MM.1S (cell line): ENCODE measurements at regions not wholly inside any gene's neighbourhood (a gene's known extent, or its start where the extent isn't known, plus 50 kb on each side); places are given as distances from the start of the nearest gene placed in this dataset.

Experiments
- DNase-seq: peaks from one replicate; pipeline ENCODE4 v3.0.0-alpha.2; 2015
- H2AFZ ChIP-seq: fragments of 300-600 bp; sonication (generic); 2 replicates; pipeline ENCODE4 v1.6.0; 2016; ENCODE audit warnings: antibody characterized with exemption, low read length
- H3F3A ChIP-seq: fragments of 300-600 bp; sonication (generic); 2 replicates; pipeline ENCODE4 v1.6.1; 2016; ENCODE audit warnings: mild to moderate bottlenecking, antibody characterized with exemption, low read length, moderate library complexity, mixed read lengths; ENCODE audit not compliant: insufficient read depth
- H3K27ac ChIP-seq: fragments of 300-600 bp; sonication (generic); 2 replicates; pipeline ENCODE4 v1.5.1; 2016; ENCODE audit warnings: mild to moderate bottlenecking, low read length
- H3K27me3 ChIP-seq: fragments of 300-600 bp; sonication (generic); replicated peaks from 2 replicates; pipeline ENCODE4 v1.6.0; 2016; ENCODE audit warnings: low read length; ENCODE audit not compliant: insufficient read depth
- H3K36me3 ChIP-seq: fragments of 300-600 bp; sonication (generic); replicated peaks from 2 replicates; pipeline ENCODE4 v1.6.1; 2016; ENCODE audit warnings: mild to moderate bottlenecking, low read length, mixed read lengths; ENCODE audit not compliant: insufficient read depth
- H3K4me1 ChIP-seq: fragments of 300-600 bp; sonication (generic); 2 replicates; pipeline ENCODE4 v1.6.1; 2016; ENCODE audit warnings: low read length, mixed read lengths
- H3K4me2 ChIP-seq: fragments of 300-600 bp; sonication (generic); 2 replicates; pipeline ENCODE4 v1.6.0; 2016; ENCODE audit warnings: low read depth, low read length
- H3K4me3 ChIP-seq: fragments of 300-600 bp; sonication (generic); 2 replicates; pipeline ENCODE4 v1.5.1; 2016; ENCODE audit warnings: low read length, mixed read lengths
- H3K79me2 ChIP-seq: fragments of 300-600 bp; sonication (generic); 2 replicates; pipeline ENCODE4 v1.6.1; 2016; ENCODE audit warnings: mixed run types, low read length, mixed read lengths
- H3K9ac ChIP-seq: fragments of 300-600 bp; sonication (generic); 2 replicates; pipeline ENCODE4 v1.6.1; 2016; ENCODE audit warnings: low read length, mixed read lengths
- H3K9me2 ChIP-seq: fragments of 300-600 bp; sonication (generic); replicated peaks from 2 replicates; pipeline ENCODE4 v1.6.1; 2016; ENCODE audit warnings: mild to moderate bottlenecking, low read length, mixed read lengths; ENCODE audit not compliant: insufficient read depth
- H3K9me3 ChIP-seq: fragments of 300-600 bp; sonication (generic); replicated peaks from 2 replicates; pipeline ENCODE4 v1.6.1; 2016; ENCODE audit warnings: mild to moderate bottlenecking, low read length, mixed read lengths; ENCODE audit not compliant: insufficient read depth
- H4K20me1 ChIP-seq: fragments of 300-600 bp; sonication (generic); 2 replicates; pipeline ENCODE4 v1.6.1; 2016; ENCODE audit warnings: mild to moderate bottlenecking, low read length, moderate library complexity, mixed read lengths; ENCODE audit not compliant: insufficient read depth
- CTCF ChIP-seq: fragments of 300-600 bp; sonication (generic); IDR thresholded peaks from 2 replicates; pipeline ENCODE4 v1.5.1; 2016; ENCODE audit warnings: antibody characterized with exemption, low read length, mixed read lengths
- EZH2 ChIP-seq: fragments of 300-600 bp; sonication (generic); optimal IDR thresholded peaks from 2 replicates; pipeline ENCODE3; 2017; ENCODE audit warnings: low read depth, mild to moderate bottlenecking, antibody characterized with exemption, low read length, mixed read lengths
- EZH2phosphoT487 ChIP-seq: fragments of 300-600 bp; sonication (generic); IDR thresholded peaks from 2 replicates; pipeline ENCODE4 v1.6.1; 2018; ENCODE audit warnings: antibody characterized with exemption, low read length

DNA sequence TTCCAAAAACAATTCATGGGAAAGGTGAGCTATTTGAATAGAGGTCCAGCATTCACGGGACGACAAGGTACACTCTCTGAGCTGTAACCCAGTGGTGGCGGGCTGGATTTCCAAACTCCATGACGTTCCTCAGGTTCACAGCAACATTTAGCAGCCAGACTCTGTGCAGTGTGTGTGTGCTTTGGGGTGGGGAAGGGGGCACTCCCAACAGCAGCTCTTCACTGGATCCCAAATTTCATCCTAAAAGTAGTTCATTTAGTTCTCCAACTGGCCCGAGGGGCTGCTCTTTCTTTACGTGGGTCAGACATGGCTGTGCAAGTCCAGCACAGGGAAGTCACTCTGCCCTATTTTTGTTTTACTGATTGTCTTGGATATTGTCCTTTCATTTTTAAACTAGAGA is 98.0 kb upstream of the IRX2 start:
- no peak for TF ChIP-seq EZH2
- TF ChIP-seq CTCF = no peak
- no peak for TF ChIP-seq EZH2phosphoT487
- no peak overlapping the region for H3K4me3 ChIP-seq
- no peaks in the 10 kb centered on the region for H3K9me2 ChIP-seq
- H3K4me1 ChIP-seq = peaks cover 6% of the 10 kb centered on the region; the same call in 1 of the 2 replicates
- no peak overlapping the region for H2AFZ ChIP-seq
- H3K4me2 ChIP-seq = no peak overlapping the region
- no peaks in the 10 kb centered on the region for H4K20me1 ChIP-seq
- H3K9me3 ChIP-seq = no peaks in the 10 kb centered on the region
- no peaks in the 10 kb centered on the region for H3K36me3 ChIP-seq
- no peak overlapping the region for H3K9ac ChIP-seq
- no peaks in the 10 kb centered on the region for H3K27me3 ChIP-seq
- H3K79me2 ChIP-seq = no peaks in the 10 kb centered on the region
- no peak for DNase-seq
- no peaks in the 10 kb centered on the region for H3F3A ChIP-seq
- H3K27ac ChIP-seq = no peak overlapping the region

DNA sequence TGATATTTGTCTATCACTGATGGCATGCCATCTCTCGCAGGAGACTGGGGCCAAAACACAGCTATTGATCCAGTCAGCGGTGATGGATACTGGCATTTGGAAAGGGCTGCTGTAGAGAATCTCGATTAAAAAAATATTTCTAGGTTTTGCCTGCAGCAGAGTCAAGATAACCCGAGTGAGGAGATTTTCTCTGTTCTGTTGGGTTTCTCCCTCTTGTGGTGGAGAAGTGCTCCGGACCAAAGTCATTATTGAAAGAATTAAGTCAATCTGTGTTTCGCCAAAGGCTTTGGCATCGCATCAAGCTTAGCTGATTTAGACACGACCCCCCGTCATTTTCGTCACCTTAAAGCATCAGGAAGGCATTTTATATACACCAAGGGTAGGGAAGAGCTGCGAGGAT is 97.1 kb upstream of the IRX2 start:
- Histone ChIP-seq H3K27me3 (no peaks in the 10 kb centered on the region), H3K27ac (no peak overlapping the region), H3K4me3 (no peak overlapping the region), H3K9me2 (no peaks in the 10 kb centered on the region), H3K4me1 (peaks cover 6% of the 10 kb centered on the region; the same call in 1 of the 2 replicates), H3K4me2 (no peak overlapping the region), H3K79me2 (no peaks in the 10 kb centered on the region), H3K36me3 (no peaks in the 10 kb centered on the region), H3F3A (no peaks in the 10 kb centered on the region), H2AFZ (no peak overlapping the region), H4K20me1 (no peaks in the 10 kb centered on the region), H3K9ac (no peak overlapping the region), H3K9me3 (no peaks in the 10 kb centered on the region)
- no peak for DNase-seq
- no peak for TF ChIP-seq EZH2
- peak; percentile 17; the same call in 1 of the 2 replicates for TF ChIP-seq CTCF
- TF ChIP-seq EZH2phosphoT487 = no peak

DNA sequence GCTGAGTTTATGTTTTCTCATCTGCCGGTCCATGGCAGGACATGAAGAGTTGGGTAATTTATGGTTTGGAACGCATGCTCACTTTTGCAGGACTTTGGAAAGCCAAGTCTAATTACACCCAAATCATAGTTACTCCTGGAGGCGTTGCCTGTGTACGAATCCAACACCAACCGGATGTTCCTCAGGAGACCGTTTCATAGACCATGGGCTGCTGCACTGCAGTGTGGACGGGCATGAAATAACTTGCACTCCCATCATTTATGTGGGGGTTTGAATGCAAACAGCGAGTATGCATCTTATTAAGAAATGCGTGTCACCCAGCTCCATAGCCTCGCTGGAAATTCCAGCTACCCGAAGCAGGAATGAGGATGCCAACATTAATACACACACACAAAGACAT is 96.1 kb upstream of the IRX2 start:
- no peak overlapping the region for H3K9ac ChIP-seq
- H3K27ac ChIP-seq = no peak overlapping the region
- no peak for DNase-seq
- H3K4me2 ChIP-seq = no peak overlapping the region
- no peaks in the 10 kb centered on the region for H3K9me2 ChIP-seq
- H3K9me3 ChIP-seq = no peaks in the 10 kb centered on the region
- no peaks in the 10 kb centered on the region for H3F3A ChIP-seq
- H3K27me3 ChIP-seq = no peaks in the 10 kb centered on the region
- no peaks in the 10 kb centered on the region for H3K36me3 ChIP-seq
- TF ChIP-seq EZH2phosphoT487 (no peak), CTCF (no peak), EZH2 (no peak)
- no peak overlapping the region for H3K4me3 ChIP-seq
- no peak overlapping the region for H2AFZ ChIP-seq
- peaks cover 6% of the 10 kb centered on the region; the same call in 1 of the 2 replicates for H3K4me1 ChIP-seq
- no peaks in the 10 kb centered on the region for H4K20me1 ChIP-seq
- H3K79me2 ChIP-seq = no peaks in the 10 kb centered on the region
